AG09309 (cell line): ENCODE measurements at regions not wholly inside any gene's neighbourhood (a gene's known extent, or its start where the extent isn't known, plus 50 kb on each side); places are given as distances from the start of the nearest gene placed in this dataset.

Source experiments
- DNase-seq: peaks from one replicate; pipeline ENCODE4 v3.0.0-alpha.2; 2010; ENCODE audit warnings: low read depth
- H3K4me3 ChIP-seq: 2 replicates; pipeline ENCODE4 v1.5.1; 2011; ENCODE audit warnings: mild to moderate bottlenecking, low read depth, low read length, moderate library complexity; ENCODE audit not compliant: control insufficient read depth
- CTCF ChIP-seq: IDR thresholded peaks from 2 replicates; pipeline ENCODE4 v1.5.1; 2011; ENCODE audit warnings: mild to moderate bottlenecking, low read depth, low read length, inconsistent platforms; ENCODE audit not compliant: insufficient read depth, control insufficient read depth; ENCODE audit errors: missing control alignments

- no peak for DNase-seq
- H3K4me3 ChIP-seq, result no peak overlapping the region
- TF ChIP-seq CTCF, result no peak
Observed at GRCh38 chr4:152010710-152011079, 249.9 kb upstream of the GATB start.

DNA sequence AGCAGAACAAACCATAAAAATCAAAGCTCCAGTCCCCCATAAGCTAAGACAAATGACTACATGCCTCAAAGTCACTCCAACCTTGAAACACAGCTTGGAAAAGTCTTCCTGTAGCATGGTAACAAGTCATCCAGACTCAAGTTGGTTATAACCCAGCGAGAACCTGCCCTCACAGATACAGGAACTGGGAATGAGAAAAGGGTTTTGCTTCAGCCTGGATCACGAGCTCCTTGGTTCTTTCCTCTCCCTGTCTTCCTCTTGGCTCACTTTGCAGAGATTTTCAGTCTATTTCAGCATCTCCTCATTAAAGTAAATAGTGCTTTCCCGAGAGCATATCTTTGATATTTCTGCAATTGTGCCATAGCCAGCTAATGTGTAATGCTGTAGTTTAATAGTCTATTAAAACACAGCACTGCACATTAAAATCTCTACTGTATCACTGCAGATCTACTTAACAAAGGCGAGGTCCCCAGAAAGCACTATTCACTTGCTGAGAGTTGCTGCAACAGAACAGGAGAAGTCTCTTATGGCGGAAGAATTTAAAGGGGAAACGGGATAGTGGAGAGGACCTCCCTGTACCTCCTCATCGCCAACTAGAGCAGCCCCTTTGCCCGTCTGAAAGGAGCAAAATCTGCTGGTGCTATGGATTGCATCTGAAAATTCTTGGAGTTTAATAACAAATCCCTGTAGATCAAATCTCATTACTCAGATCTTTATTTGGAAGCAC lies 249.3 kb upstream of the GATB start:
- no peak for TF ChIP-seq CTCF
- DNase-seq, result no peak
- no peak overlapping the region for H3K4me3 ChIP-seq

DNA sequence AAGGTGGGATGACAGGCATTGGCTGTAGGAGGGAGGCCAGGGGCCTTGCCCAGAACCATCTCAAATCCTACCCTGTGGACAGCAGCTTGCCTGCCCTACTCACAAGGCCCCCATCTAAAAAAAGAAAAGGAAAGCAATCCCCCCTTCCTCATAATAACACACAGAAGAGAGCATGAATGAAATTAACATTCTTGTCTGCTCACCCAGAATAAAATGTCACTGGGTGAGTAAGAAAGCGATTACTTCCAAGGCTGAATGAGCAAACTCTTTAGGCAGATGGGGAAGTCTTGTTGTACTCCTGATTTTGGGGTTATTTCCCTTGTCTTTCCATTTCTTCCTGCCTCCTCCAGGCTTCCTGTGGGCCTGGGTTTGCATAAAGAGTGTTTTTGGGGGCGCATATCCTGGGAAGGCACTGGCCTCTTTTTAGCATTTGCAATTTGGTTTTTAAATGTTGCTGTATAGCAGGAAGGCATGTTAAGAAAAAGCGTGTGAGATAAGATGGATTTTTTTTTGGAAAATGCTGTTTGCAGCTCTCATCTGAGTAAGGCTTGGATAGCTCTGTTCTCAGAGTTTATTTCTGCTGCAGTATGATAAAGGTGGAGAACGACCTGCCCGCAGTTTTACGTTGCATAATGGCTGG lies 248.3 kb upstream of the GATB start:
- no peak for TF ChIP-seq CTCF
- DNase-seq, result no peak

DNA sequence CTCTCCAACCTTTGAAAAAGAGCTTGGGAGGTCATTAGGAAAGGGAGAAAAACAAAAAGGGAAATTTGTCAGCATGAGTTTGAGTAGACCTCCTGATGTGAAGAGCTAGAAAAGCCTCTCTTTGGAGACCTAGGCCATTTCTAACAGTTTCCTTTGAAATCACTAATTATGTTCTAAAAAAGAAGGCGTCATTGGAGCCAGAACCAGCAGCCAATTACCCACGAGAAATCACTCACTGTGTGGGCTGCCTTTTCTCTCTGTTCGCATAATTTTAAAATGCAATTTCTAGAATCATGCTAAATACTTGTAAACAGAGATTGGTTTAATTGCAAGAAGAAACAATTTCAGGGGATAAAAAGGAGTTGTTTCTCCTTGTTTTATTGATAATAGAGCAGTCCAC lies 246.3 kb upstream of the GATB start:
- H3K4me3 ChIP-seq, result no peak overlapping the region
- TF ChIP-seq CTCF, result no peak
- DNase-seq, result no peak

More for the DNA sequence above, 248.3 kb upstream of the GATB start:
- no peak overlapping the region for H3K4me3 ChIP-seq

GRCh38 chr4:152004801-152005200 lies 244.0 kb upstream of the GATB start:
- no peak for DNase-seq
- TF ChIP-seq CTCF, result no peak
- no peak overlapping the region for H3K4me3 ChIP-seq

GRCh38 chr4:152000518-152000917 lies 239.7 kb upstream of the GATB start:
- no peak for TF ChIP-seq CTCF
- DNase-seq, result no peak
- no peak overlapping the region for H3K4me3 ChIP-seq
